HepG2 (cell line): ENCODE measurements at regions not wholly inside any gene's neighbourhood (a gene's known extent, or its start where the extent isn't known, plus 50 kb on each side); places are given as distances from the start of the nearest gene placed in this dataset.

Experiments used
- MXI1 ChIP-seq: IDR thresholded peaks from 3 replicates; pipeline ENCODE4 v1.6.1; 2012; ENCODE audit warnings: low read depth, low read length, inconsistent platforms, borderline replicate concordance
- NR3C1 ChIP-seq: sonication (generic); formaldehyde crosslinking; IDR thresholded peaks from 2 replicates; pipeline ENCODE4 v1.4.0; 2020; ENCODE audit warnings: missing genetic modification reagents
- TF ChIP-seq, protein P1 (sequence below), 2 experiments: sonication (generic) in 1 of 2; formaldehyde crosslinking in 1 of 2; IDR thresholded peaks; 2 replicates each; pipeline versions ENCODE4 v1.5.1 to v1.6.1; 2011 to 2020; ENCODE audit warnings: borderline replicate concordance in 1 of 2, low read depth in 1 of 2, low read length in 1 of 2, mild to moderate bottlenecking in 1 of 2, missing genetic modification reagents in 1 of 2, moderate library complexity in 1 of 2

DNA sequence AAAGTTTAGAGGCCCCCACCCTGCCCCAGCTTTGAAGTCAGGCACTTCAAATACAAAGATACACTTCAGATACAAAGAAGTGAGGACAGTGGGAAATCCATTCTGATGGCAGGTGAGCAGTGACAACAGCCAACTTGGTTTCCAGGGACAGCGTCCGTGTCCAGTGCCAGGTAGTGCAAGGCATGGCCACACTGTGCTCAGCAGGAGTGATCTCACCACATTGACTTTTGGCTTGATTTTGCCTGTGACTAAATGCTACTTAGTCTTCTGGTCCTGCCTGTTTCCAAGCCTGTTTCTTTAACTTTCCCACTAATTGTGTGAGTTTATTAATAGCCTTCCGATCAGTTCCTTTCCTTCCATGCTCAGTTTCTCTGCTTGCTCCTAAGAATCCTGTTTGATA lies 72.6 kb upstream of the PALM2AKAP2 start:
- TF ChIP-seq, protein P1, sequence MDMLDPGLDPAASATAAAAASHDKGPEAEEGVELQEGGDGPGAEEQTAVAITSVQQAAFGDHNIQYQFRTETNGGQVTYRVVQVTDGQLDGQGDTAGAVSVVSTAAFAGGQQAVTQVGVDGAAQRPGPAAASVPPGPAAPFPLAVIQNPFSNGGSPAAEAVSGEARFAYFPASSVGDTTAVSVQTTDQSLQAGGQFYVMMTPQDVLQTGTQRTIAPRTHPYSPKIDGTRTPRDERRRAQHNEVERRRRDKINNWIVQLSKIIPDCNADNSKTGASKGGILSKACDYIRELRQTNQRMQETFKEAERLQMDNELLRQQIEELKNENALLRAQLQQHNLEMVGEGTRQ (IDR thresholded peaks at IDR 0.05; ENCODE audit: low read depth, low read length): no peak
- TF ChIP-seq, protein P1 (CRISPR knock-in tag; IDR thresholded peaks at IDR 0.05; ENCODE audit: borderline replicate concordance): no peak
- TF ChIP-seq NR3C1: no peak
- TF ChIP-seq MXI1: no peak
